ENCODE measurements at regions not wholly inside any gene's neighbourhood (a gene's known extent, or its start where the extent isn't known, plus 50 kb on each side); places are given as distances from the start of the nearest gene placed in this dataset.
"Not testable (repeated sequence)": the region's sequence is repeated elsewhere in the genome, so short reads cannot be mapped to it uniquely, and the experiment has no call there.

DNA sequence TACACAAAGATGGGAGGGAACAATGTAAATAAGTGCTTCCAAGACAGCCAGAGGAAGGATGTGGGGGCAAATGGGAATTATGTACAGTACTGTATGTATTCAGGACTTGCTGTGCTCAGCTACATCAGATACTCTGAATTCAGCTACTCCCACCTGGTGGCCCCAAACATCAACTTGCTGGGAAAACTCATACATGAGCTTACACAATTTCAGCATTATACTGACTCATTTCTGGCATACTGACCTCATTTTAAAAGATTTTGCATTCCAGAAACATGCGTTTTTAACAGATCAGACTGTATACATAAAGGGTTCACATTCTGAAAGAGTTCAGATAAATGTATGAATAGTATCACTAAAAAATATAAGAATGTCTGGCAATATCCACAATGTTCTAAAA lies 59.7 kb downstream of the GPX5 start:
- DNase-seq (ENCODE audit: low spot score) = no peak

DNA sequence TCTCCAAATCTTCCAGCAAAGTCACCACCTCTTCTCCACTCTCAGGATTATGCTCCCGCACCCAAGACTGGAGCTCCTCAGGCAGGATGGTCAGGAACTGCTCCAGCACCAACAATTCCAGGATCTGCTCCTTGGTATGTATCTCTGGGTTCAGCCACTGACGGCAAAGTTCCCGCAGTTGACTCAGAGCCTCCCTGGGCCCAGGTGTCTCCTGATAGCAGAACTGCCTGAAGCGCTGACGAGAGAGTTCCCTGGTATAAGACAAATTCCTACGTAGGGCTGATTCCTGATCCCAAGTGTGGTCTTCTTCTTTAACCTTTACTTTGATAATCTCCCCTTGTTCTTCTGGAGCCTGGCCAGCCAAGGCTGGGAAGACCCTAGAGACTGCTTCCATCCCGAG lies 60.6 kb downstream of the GPX5 start:
- no peak for DNase-seq (ENCODE audit: low spot score)

DNA sequence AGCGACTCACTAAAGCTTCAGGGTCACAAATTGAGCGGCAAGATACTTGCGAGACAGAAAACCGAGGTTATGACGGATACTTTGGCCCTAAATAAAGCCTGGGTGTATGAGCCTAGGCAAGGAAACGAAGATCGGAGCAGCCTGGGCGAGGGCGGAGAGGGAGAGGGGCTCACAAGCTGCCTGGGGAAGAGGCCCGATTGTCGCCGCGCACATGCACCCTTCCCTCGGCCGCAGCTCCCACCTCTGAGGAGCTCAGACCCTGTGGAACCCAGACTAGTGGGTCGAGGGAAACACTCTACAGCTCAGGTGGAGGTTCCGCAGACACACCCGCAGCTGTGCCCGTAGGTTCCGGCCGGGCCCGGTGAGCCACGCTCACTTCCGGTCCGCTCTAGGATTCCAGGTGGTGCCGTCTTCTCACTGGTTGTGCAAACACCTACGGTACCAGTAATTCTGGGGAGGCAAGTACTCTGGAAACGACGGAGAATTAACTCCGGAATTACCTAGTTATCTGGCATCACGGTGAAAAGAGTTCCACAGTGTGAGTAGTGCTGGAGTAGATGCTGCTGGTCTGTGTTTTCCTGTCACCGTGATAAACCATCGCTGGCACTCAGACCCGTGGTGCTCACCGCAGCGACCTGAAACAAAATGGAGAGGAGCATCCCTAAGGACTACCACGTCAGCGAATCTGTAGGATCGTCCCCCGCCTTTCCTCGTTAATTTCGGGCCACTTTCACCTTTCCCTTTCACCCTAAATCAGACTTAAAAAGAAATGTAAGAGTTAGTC lies 61.5 kb downstream of the GPX5 start:
- peak; percentile 78 for DNase-seq (ENCODE audit: low spot score)

DNA sequence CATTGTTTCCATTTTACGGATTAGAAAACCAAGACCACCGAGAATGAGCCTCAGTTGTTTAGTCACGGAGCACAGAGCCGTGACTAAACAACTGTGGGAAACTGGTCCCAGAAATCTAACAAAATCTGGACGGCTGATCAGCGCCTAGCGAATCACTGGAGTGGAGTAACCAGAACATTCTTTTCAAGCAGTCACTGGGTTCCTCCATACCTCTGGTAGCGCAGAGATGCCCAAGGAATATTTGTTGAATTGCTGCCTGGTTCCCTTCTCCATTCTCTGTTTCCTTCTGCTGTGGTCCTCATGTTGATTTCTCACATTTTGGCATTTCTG lies 62.0 kb downstream of the GPX5 start:
- no peak for DNase-seq (ENCODE audit: low spot score)

DNA sequence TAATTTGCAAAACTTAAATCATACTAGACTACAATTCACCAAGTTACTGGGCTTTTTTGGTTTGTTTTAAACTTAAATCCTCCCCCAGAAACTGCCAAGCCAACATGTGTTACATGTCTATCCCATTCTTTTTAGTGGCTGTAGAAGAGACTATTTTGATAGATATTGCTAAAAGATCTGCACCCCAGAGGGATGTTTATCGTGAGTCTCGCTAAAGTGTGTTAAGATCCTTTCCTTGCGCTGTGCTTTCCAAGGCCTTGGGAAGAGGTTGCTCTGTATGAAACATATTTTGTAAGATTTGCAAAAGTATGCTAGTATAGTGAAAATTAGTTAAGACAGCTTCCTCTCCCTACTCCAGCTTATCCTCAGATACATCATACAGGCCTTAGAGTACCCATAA lies 63.0 kb downstream of the GPX5 start:
- DNase-seq (ENCODE audit: low spot score) = no peak

DNA sequence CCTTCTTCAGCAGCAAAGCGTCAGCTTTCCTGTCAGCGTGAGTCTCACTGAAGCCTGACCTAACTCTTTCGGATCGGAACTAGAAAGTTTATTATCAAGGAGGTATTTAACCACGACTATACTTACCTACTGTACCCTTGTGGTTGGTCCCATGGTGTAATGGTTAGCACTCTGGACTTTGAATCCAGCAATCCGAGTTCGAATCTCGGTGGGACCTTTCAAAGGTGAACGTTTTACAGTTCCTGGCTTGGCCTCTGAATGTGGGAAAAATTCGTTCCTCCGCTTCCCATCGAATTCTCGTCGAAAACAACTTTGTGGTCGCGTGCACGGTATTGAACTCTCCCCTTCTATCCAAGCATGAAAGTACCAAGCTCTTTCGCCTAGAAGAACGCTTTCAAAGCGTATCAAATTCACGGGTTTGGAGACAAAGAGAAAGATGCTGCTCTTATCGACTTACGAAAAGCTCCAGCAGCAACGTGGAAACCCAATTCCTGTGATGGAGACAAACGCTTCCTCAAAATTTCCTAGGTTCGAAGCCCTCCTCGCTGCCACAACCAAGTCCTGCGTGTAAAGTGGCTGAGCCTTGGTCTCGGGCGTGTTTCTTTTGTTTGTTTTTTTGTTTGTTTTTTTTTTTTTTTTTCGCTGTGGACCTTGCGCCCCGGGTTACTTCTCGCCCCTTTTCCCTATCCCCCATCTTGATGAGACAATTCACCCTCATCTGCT lies 63.7 kb downstream of the GPX5 start:
- peak; percentile 75 for DNase-seq (ENCODE audit: low spot score)

DNA sequence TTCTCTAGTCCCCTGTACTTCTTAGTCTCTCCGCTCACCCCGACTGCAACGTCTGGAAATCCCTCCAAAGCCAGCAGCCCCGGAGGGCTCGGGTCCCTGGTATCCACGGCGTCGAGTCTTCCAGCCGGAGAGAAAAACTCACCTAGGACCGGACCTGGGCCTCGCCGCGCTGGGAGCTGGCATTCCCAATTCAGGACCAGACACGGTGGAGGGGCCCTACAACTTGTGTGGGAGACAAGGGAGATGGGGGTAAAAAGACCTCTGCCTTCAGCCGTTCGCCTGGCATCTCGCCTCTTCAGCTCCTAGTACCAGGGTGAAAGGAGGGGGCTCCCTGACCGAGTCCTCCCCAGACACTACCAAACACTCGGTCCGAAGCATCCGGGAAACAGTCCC lies 64.3 kb downstream of the GPX5 start:
- DNase-seq (ENCODE audit: low spot score) = peak; percentile 65

DNA sequence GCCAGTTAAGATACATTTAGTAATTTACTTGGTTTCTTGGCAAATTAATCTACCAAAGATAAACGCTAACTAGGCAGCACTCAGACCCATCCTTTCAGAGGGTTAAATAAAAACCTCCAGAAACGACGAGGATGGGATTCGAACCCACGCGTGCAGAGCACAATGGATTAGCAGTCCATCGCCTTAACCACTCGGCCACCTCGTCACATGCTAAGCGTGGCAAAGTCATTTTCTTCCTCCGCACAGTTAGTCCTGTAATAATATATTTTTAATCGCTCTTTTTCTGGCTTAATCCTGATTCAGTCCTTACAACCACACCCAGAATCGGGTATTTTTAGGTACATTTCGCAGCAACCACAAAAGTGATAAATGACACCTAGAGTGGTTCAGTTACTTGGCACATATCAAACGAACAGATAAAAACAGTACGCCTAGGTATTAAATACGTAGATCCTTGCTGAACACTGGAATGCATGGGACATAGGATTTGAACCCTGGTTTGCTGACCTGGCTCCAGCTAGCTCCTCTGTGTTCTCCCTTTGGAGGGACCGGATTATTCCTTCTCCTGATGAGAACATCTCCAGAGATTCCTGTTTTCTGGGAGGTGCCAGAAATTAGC lies 71.6 kb downstream of the GPX5 start:
- no peak for DNase-seq (ENCODE audit: low spot score)

DNA sequence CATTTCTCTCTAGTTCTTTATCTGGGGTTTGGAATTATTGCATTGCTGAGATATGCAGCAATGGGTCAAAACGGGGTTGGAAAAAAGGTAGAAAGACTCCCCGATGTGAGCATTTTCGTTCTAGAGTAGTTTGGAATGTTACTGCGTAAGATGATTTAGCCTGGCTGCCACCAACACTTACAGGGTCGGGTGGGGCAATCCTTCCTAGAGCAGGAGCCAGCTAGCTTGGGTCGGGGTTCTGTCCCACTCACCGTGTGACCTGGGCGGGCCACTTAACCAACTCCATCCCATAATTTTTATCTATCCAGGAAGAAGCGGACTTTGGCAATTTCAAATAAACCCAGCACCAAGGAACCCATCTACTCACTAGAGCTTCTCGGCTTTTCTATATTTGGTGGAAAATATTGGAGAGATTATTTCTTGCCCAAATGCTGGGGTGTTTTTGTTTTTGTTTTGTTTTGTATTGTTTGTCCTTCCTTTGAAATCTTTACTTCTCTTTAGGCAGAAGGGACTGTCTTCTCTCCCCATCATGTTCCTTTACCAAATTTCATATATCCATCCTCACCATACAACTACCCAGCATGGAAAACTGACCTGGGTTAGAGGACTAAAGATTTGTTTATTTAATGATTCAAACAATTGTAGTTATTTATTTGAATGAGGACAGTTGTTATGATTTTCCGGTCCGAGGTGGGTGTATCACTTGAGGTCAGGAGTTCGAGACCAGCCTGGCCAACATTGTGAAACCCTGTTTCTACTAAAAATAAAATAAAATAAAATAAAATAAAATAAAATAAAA lies 72.4 kb downstream of the GPX5 start:
- DNase-seq (ENCODE audit: low spot score) = no peak

DNA sequence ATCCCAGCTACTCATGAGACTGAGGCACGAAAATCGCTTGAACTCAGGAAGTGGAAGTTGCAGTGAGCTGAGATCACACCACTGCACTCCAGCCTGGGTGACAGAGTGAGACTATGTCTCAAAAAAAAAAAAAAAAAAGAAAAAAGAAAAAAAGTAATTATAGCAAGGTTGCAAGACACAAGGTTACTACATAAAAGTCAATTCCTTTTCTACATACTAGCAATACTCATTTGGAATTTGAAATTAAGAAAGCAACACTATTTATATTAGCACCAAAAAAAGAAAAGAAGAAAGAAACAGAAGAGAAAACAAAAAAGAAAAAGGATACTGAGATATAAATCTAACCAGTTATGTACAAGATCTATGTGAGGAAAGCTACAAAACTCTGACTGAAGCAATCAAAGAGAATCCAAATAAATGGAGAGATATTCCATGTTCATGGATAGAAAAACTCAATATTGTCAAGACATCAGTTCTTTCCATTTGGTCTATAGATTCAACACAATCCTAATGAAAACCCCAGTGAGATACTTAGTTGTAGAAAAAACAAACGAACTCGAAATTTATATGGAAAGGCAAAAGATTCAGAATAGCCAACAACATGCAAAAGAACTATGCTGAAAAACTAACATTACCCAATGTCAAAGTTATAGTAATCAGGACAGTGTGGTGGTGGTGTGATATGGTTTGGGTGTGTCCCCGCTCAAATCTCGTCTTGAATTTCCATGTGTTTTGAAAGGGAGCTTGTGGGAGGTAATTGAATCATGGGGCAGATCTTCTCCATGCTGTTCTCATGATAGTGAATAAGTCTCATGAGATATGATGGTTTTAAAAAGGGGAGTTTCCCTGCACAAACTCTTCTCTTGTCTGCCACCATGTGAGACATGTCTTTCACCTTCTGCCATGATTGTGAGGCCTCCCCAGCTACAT lies 73.3 kb downstream of the GPX5 start:
- no peak for DNase-seq (ENCODE audit: low spot score)

DNA sequence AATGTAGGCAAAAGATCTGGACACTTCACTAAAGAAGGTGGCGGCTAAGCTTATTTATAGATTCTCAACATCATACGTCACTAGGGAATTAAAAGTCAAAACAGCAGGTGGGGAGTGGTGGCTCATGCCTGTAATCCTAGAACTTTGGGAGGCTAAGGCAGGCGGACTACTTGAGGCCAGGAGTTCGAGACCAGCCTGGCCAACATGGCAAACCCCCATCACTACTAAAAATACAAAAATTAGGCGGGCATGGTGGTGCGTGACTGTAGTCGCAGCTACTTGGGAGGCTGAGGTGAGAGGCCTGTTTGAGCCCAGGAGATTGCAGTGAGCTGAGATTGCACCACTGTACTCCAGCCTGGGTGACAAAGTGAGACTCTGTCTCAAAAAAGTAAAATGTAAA lies 74.6 kb downstream of the GPX5 start:
- no peak for DNase-seq (ENCODE audit: low spot score)

DNA sequence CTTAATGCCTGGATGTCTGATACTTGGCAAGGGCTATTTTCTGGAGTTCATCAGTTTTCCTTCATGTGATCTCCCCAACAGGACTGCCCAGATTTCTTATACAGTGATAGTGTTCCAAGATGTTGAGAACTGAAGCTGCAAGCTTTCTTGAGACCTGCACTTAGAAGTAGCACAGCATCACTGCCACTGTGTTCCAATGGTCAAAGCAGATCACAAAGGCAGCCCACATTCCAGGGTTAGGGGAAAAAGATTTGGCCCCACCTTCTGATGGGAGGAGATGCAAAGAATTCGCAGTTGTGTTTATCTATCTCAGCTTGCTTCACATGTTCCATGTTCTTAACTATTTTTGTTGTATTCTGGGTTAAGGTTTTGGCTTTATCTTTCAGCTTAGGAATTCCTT lies 78.2 kb downstream of the GPX5 start:
- no peak for DNase-seq (ENCODE audit: low spot score)

DNA sequence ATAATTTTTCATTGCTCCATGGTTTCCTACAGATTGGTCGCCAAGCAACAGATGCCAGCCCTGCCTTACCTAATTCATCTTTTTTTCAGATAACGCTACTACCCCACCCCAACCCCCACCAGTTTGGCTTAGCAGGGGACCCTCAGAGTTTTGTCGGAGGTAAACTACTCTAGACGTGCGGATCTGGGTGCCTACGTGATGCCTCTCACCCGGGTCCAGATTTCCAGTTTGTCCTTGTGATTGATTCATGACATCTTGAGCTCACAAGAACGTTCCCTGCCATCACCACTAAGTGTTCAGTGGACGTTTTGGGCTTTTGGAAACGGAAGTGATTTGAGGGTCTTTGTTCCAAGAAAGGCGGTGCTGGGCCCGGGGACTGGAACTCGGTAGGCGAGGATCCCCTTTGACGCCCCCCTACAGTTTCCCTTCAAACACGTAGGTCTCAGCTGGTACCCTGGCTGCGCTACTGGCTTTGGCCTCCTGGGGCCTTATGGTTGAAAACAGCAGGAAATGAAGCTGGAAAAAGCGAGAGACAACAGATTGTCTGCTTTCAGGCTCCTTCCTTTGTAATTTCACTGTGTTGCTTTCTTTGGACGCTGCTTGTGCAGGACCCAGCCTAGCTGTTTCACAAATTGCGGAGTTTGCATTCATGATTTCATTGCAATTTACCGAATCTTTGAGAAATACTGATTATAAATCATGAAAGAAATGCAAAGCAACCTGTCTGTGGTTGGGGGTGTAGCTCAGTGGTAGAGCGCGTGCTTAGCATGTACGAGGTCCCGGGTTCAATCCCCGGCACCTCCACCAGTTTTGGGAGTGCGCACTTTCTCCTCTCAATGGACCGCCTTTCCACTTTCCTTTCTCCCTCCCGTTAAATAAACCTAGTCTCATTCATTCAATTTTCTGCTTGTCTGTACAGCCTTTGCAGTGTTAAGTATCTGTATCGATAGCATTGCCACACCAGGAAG lies 81.0 kb downstream of the GPX5 start:
- peak; percentile 73 for DNase-seq (ENCODE audit: low spot score)

DNA sequence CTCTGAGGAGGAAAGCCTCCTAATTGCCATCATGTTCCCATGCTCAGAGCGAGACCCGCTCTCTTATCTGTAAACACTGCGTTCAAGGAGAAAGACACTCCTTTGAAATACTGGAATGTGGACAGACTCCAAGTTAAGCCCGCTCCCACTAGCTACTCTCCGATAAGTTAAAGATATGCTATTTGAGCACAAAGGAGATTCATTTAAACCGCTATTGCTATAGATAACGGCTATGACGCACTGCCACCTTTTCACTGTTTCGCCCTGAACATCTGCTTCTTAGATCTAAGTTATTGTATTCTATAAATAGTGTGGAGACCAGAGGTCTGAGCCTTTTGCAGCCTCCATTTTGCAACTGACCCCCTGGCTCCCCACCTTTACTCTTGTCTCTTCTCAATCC lies 82.3 kb downstream of the GPX5 start:
- DNase-seq (ENCODE audit: low spot score) = no peak

DNA sequence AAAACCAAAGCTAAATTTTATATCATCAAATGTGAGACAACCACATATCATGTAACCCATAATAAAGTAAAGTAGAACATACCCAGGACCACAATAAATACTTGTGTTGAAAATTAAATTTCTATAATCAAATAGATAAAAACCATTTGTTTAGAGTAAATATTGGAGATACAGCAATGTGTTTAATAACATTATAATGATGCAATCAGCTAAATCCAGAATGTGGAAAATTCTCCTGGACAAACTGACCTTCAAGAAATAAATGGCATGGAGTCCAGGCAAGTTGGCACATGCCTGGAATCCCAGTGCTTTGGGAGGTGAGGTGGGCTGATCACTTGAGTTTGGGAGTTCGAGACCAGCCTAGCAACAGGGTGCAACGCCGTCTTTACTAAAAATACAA lies 84.0 kb downstream of the GPX5 start:
- DNase-seq (ENCODE audit: low spot score) = no peak

DNA sequence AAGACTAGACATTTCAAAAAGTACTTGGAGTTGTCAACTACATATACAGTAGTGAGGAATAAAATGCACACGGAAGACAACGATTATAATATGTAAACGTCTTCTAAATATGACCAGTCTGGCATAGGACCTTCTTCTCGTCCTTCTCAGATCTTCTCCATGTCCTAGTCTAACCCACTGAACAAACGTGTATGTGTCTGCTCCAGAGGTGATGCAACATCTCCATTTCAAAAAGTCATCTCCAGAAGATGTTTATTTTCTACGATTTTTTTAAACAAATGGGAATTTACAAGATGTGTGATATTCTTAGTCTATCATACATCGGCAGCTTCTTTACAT lies 89.9 kb downstream of the GPX5 start:
- no peak for DNase-seq (ENCODE audit: low spot score)

DNA sequence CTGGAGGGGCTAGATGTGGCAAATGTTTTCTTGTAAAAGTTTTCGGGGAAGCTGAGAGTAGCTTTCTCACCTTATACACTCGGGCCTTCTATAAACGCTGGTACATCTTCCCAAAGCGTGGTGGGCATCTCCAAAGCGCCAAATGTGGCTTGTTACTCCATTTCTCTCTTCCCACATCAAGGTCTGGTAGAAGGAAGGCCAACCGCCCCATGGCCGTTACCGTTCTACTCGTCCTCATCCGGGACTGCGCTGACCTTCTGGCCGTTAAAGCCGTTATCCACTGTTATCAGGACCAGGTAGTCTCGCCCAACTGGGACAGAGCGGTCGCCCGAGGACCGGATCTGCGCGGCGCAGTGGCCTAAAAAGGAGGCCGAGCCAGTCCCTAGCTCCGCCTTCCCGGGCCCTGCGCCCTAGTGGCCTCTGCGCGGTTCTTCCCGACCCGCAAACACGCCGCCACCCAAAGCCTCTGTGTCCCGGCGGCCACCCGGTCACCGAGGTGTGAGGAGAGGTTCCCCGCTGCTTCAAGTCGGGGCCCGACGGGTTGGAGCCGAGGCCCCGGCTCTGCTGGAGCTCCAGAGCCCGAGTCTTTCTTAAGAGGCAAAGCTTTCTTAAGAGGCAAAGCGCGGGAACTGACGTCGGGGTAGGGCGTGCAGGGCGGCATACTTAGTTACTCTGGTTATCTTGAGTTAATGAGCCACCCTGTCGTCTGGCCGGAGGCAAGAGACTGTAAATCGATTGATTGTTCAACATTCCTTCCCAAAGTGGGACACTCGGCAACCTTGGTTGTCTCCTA lies 90.5 kb downstream of the GPX5 start:
- DNase-seq (ENCODE audit: low spot score) = no peak

DNA sequence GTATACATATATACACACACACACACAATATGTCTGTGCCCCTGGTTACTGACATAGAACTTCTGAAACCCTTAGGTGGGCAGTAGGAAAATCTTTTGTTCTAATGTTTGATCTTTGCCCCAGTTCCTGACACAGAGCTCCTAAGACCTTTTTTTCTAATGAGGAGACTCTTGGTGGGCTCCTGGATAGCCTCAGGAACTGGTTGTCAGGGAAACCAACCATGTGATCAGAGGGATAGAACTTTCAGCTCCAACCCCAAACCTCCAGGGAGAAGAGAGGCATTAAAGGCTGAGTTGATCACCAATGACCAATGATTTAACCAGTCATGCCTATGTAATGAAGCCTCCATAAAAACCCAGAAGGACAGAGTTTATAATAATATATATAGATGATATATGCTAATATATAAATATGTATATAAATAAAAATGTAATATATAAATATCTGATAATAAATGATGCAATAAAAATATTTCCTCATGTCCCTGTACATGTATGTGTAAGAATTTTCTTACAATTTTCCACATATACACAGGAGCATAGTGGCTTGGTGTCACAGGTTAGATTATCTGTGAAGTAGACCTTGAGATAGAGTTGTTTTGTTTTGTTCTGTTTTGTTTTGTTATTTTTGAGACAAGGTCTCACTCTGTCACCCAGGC lies 93.3 kb downstream of the GPX5 start:
- DNase-seq (ENCODE audit: low spot score) = no peak

DNA sequence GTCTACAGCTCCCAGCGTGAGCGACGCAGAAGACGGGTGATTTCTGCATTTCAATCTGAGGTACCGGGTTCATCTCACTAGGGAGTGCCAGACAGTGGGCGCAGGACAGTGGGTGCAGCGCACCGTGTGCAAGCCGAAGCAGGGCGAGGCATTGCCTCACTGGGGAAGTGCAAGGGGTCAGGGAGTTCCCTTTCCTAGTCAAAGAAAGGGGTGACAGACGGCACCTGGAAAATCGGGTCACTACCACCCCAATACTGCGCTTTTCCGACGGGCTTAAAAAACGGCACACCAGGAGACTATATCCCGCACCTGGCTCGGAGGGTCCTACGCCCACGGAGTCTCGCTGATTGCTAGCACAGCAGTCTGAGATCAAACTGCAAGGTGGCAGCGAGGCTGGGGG lies 95.6 kb downstream of the GPX5 start:
- not testable (repeated sequence) for DNase-seq (ENCODE audit: low spot score)
